SK-N-SH (cell line): ENCODE measurements at regions not wholly inside any gene's neighbourhood (a gene's known extent, or its start where the extent isn't known, plus 50 kb on each side); places are given as distances from the start of the nearest gene placed in this dataset.

Source experiments
- EP300 ChIP-seq, 2 experiments: IDR thresholded peaks; 2 replicates each; pipeline versions ENCODE4 v1.4.0 to v1.6.1; 2012; ENCODE audit warnings: borderline replicate concordance in 1 of 2, low read depth in 1 of 2, low read length in 1 of 2
- FOXM1 ChIP-seq: IDR thresholded peaks from 2 replicates; pipeline ENCODE4 v1.4.0; 2012; ENCODE audit warnings: low read depth, mild to moderate bottlenecking
- MAX ChIP-seq: IDR thresholded peaks from 2 replicates; pipeline ENCODE4 v1.4.0; 2012; ENCODE audit warnings: low read depth
- MXI1 ChIP-seq: IDR thresholded peaks from 2 replicates; pipeline ENCODE4 v1.6.1; 2012; ENCODE audit warnings: mild to moderate bottlenecking, low read depth, low read length, improper control_type of control experiment
- NFIC ChIP-seq: IDR thresholded peaks from 2 replicates; pipeline ENCODE4 v1.4.0; 2012; ENCODE audit warnings: borderline replicate concordance
- POLR2AphosphoS5 ChIP-seq: IDR thresholded peaks from 2 replicates; pipeline ENCODE4 v1.6.1; 2012; ENCODE audit warnings: low read depth, low read length
- RAD21 ChIP-seq: IDR thresholded peaks from 2 replicates; pipeline ENCODE4 v1.6.1; 2012; ENCODE audit warnings: mild to moderate bottlenecking, low read length
- SIN3A ChIP-seq: IDR thresholded peaks from 2 replicates; pipeline ENCODE4 v1.6.1; 2012; ENCODE audit warnings: low read depth, mild to moderate bottlenecking, low read length, moderate library complexity, borderline replicate concordance
- TAF1 ChIP-seq: IDR thresholded peaks from 2 replicates; pipeline ENCODE4 v1.6.1; 2012; ENCODE audit warnings: low read depth, mild to moderate bottlenecking, low read length, moderate library complexity, borderline replicate concordance
- TEAD4 ChIP-seq: IDR thresholded peaks from 2 replicates; pipeline ENCODE4 v1.4.0; 2012; ENCODE audit warnings: mild to moderate bottlenecking, borderline replicate concordance; ENCODE audit not compliant: insufficient read depth
- YY1 ChIP-seq: IDR thresholded peaks from 2 replicates; pipeline ENCODE4 v1.4.0; 2012; ENCODE audit warnings: low read depth, mild to moderate bottlenecking
- TF ChIP-seq, protein P1 (sequence below): fragments of 200-600 bp; sonication (generic); IDR thresholded peaks from 2 replicates; pipeline ENCODE4 v1.6.1; 2017; ENCODE audit warnings: antibody characterized with exemption, mild to moderate bottlenecking, moderate library complexity

DNA sequence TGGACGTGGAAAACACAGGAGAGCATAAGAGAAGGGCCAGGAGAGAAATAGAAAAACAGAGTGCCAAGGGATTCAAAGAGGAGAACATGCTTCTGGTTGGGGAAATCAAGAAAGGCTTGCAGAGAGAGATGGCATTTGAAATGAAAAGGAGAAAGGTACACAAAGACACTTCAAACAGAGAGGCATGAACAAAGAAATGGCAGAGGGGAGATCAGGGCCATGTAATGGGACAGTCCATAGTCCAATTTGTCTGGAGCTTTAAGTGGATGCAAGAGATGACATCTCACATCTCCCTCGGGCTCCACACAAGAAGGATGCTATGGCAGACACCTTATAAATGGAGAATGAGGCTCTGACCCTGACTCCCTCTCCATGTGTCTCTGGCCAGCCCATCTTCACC, 331.1 kb downstream of the MLLT3 start:
- TF ChIP-seq, protein P1, sequence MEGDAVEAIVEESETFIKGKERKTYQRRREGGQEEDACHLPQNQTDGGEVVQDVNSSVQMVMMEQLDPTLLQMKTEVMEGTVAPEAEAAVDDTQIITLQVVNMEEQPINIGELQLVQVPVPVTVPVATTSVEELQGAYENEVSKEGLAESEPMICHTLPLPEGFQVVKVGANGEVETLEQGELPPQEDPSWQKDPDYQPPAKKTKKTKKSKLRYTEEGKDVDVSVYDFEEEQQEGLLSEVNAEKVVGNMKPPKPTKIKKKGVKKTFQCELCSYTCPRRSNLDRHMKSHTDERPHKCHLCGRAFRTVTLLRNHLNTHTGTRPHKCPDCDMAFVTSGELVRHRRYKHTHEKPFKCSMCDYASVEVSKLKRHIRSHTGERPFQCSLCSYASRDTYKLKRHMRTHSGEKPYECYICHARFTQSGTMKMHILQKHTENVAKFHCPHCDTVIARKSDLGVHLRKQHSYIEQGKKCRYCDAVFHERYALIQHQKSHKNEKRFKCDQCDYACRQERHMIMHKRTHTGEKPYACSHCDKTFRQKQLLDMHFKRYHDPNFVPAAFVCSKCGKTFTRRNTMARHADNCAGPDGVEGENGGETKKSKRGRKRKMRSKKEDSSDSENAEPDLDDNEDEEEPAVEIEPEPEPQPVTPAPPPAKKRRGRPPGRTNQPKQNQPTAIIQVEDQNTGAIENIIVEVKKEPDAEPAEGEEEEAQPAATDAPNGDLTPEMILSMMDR = no peak
- TF ChIP-seq EP300 (IDR thresholded peaks at IDR 0.05; ENCODE audit: borderline replicate concordance in 1 of 2, low read depth in 1 of 2, low read length in 1 of 2) (no peak), TAF1 (no peak), FOXM1 (no peak), MAX (no peak), POLR2AphosphoS5 (no peak), NFIC (no peak), MXI1 (no peak), SIN3A (no peak), TEAD4 (no peak), RAD21 (no peak), YY1 (no peak)
